HG03095 (cell line): ENCODE measurements at regions not wholly inside any gene's neighbourhood (a gene's known extent, or its start where the extent isn't known, plus 50 kb on each side); places are given as distances from the start of the nearest gene placed in this dataset.

ENCODE experiments used
- ATAC-seq: cut with Tn5 transposase; IDR thresholded peaks from one replicate; pipeline ENCODE4 v1.9.1; 2021; ENCODE audit warnings: moderate library complexity; ENCODE audit not compliant: unreplicated experiment

DNA sequence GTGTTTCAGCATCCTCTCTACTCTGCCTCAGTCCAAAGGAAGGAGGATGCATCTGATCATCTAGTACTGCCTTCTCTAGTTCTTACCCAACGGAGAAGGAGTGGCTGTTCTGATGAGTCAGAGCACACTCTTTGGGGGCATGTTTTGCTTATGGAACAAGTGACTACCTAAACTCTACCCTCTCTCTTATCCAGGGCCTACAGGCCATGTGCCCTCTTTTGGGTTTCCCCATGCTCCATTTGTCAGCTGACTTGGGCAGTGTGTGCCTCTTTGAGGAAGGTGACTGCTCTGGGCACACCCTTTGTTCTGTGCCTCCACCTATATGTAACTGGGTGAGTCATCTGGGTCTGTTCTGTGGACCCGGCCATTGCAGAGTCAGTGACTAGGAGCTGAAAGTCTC is 89.6 kb upstream of the BNC2 start:
- ATAC-seq = no peak

- no peak for ATAC-seq
Observed at GRCh38 chr9:16959391-16959790, 88.9 kb upstream of the BNC2 start.

DNA sequence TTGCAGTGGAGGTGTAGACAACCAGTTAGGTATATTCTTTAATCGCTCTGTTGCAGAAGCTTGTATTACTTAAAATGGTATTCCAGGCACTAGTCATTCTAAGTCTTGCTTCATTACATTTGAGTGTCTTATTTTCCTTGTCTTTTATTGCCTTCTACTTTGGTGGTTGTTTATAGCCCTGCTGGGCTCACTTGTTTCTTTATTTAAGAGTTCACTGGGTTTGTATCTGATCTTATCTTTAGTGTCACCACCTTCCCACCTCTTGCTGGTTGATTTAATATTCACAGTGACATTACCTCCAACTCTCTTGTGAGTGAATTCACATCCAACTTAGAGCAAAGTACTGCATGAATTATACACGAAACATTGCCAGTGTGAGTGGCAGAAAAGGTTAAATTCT is 83.6 kb upstream of the BNC2 start:
- ATAC-seq = no peak

GRCh38 chr9:16951502-16951901 is 81.0 kb upstream of the BNC2 start:
- no peak for ATAC-seq

- no peak for ATAC-seq
Observed at GRCh38 chr9:16950051-16950450, 79.6 kb upstream of the BNC2 start.

GRCh38 chr9:16930578-16930977 is 60.1 kb upstream of the BNC2 start:
- no peak for ATAC-seq

DNA sequence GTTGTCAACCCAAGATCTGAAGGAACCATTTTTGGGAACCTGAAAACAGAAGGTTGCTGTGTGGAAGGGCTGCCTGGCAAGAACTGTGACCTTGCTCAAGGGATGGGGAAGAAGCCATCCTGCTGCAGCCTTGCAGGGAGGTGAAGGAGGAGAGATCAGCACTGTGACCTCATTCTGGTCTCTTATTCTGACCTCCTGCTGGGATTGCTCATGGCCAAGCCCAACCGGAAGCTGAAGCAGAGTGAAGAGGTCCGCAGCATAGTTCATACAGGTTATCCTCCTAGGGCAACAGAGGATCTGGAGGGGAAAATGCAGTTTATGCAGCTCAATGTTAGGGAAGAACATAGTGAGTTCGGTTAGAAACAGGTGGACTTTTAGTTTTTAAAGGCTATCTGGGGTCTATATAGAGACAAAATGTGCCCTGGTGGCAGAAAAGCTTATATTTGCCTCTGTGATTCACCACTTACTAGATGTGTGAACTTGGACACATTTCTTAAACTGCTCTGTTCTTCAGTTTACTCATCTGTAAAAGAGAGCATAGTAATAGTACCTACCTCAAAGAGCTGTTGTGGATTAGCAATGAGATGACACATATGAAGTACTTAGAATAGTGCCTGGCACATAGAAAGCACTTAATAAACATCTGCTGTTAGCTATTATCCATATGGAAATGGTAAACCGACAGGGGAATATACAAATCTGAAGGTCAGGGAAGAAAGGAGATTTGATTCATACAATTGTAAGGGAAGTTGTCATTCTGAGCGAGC is 57.9 kb upstream of the BNC2 start:
- no peak for ATAC-seq

DNA sequence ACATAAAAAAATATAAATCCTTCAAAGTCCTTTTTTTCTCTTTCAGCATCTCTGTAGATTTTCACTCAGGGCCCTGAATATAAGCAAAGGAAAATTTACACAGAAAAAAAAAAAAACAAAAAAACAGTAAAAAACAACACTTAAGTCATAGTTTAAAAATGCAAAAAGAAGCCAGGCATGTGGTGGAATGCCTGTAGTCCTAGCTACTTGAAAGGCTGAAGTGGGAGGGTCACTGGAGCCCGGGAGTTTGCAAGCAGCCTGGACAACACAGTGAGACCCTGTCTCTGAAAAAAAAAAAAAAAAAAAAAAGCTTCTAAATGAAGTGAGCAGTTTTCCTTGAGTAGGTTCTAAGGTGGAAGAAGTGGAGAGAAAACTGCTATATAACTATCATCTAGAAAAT is 55.0 kb upstream of the BNC2 start:
- no peak for ATAC-seq

GRCh38 chr9:16924311-16924915 is 53.9 kb upstream of the BNC2 start:
- no peak for ATAC-seq

- ATAC-seq = no peak
Observed at GRCh38 chr9:16921855-16922254, 51.4 kb upstream of the BNC2 start.
